Testis (tissue), 2 donors: ENCODE measurements at regions not wholly inside any gene's neighbourhood (a gene's known extent, or its start where the extent isn't known, plus 50 kb on each side); places are given as distances from the start of the nearest gene placed in this dataset.

Source experiments
- POLR2A ChIP-seq: fragments of 450-650 bp; IDR thresholded peaks from one replicate; pipeline ENCODE4 v1.6.1; 2017; ENCODE audit warnings: antibody characterized with exemption, mild to moderate bottlenecking, moderate library complexity
- TF ChIP-seq, protein P1 (sequence below), 3 experiments: fragments of 450-650 bp in 2 of 3; fragments of 200-600 bp in 1 of 3; sonication (generic) in 1 of 3; IDR thresholded peaks; one replicate each; pipeline ENCODE4 v1.5.1; 2016 to 2019; ENCODE audit warnings: antibody characterized with exemption in 3 of 3, mild to moderate bottlenecking in 2 of 3, moderate library complexity in 1 of 3

DNA sequence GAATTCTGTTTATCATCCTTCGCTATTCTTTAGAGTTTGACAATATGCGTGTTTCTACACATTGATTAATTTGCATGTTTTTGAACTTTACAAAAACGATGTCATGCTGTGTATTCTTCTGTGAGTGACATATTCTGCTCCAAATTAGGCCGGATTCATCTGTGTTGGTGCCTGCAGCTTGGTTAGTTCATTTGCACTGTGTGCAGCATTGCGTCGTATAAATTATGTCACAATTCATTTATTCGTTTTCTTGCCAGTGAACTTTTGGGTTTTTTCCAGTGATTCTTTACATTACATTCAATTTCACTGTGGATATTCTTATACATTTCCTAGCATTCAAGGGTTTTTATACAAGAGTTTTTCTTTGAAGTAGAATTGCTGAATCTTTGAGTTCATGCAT, 118.3 kb downstream of the KCNF1 start:
- TF ChIP-seq, protein P1, sequence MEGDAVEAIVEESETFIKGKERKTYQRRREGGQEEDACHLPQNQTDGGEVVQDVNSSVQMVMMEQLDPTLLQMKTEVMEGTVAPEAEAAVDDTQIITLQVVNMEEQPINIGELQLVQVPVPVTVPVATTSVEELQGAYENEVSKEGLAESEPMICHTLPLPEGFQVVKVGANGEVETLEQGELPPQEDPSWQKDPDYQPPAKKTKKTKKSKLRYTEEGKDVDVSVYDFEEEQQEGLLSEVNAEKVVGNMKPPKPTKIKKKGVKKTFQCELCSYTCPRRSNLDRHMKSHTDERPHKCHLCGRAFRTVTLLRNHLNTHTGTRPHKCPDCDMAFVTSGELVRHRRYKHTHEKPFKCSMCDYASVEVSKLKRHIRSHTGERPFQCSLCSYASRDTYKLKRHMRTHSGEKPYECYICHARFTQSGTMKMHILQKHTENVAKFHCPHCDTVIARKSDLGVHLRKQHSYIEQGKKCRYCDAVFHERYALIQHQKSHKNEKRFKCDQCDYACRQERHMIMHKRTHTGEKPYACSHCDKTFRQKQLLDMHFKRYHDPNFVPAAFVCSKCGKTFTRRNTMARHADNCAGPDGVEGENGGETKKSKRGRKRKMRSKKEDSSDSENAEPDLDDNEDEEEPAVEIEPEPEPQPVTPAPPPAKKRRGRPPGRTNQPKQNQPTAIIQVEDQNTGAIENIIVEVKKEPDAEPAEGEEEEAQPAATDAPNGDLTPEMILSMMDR (IDR thresholded peaks at IDR 0.05), result no peak
- no peak for TF ChIP-seq POLR2A
